A549 (cell line): ENCODE measurements at regions not wholly inside any gene's neighbourhood (a gene's known extent, or its start where the extent isn't known, plus 50 kb on each side); places are given as distances from the start of the nearest gene placed in this dataset.

ENCODE experiments used
- CBX2 ChIP-seq: fragments of 200-600 bp; sonication (generic); IDR thresholded peaks from 2 replicates; pipeline ENCODE4 v1.6.1; 2016; ENCODE audit warnings: low read depth, mild to moderate bottlenecking, borderline replicate concordance
- CTCF ChIP-seq: fragments of >200 bp; sonication (Bioruptor Twin); formaldehyde crosslinking; IDR thresholded peaks from 3 replicates; pipeline ENCODE4 v1.5.1; 2016
- EP300 ChIP-seq, 2 experiments: fragments of >200 bp; sonication (Bioruptor Twin); formaldehyde crosslinking; IDR thresholded peaks; 2 replicates in 1 of 2; 3 replicates in 1 of 2; pipeline ENCODE4 v1.6.1; 2016 to 2017
- ESRRA ChIP-seq: fragments of 150-350 bp; IDR thresholded peaks from 2 replicates; pipeline ENCODE4 v1.6.1; 2014; ENCODE audit warnings: mild to moderate bottlenecking, low read length, borderline replicate concordance
- HMGXB4 ChIP-seq: fragments of 250-450 bp; sonication (Bioruptor Pico); IDR thresholded peaks from 2 replicates; pipeline ENCODE4 v1.5.0; 2021; ENCODE audit warnings: mild to moderate bottlenecking, moderate library complexity, borderline replicate concordance
- TP53 ChIP-seq: fragments of 250-450 bp; sonication (Bioruptor Pico); IDR thresholded peaks from 2 replicates; pipeline ENCODE4 v1.5.0; 2021; ENCODE audit warnings: mild to moderate bottlenecking, moderate library complexity
- USF2 ChIP-seq: fragments of 450-650 bp; IDR thresholded peaks from 2 replicates; pipeline ENCODE4 v1.6.1; 2014; ENCODE audit warnings: antibody characterized with exemption
- ZC3H11A ChIP-seq: fragments of 450-650 bp; IDR thresholded peaks from 2 replicates; pipeline ENCODE4 v1.6.1; 2014; ENCODE audit warnings: antibody characterized with exemption, mild to moderate bottlenecking

DNA sequence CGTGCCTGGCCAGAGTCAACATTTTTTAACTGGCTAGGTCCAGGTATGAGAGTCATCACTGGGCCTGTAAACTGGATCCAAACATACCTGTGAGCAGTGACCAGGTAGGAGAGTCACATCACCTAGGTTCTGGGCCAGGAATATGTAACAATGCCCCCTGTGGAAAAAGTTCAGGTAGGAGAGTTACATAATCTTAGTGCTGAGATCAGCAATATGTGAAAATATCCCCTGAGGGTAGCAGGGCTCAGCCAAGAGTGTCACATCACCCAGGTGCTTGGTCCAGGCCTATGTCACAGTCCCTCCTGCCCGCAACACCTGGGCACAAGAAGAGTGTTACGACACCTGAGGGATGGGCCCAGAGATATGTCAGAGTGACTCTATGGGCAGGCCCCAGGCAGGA, 2104.7 kb downstream of the TP53TG3F start:
- TF ChIP-seq CTCF = no peak
- no peak for TF ChIP-seq ESRRA
- no peak for TF ChIP-seq EP300 (IDR thresholded peaks at IDR 0.05)
- no peak for TF ChIP-seq TP53 (CRISPR knock-in tag)
- TF ChIP-seq HMGXB4 = no peak
- no peak for TF ChIP-seq CBX2
- TF ChIP-seq ZC3H11A = no peak
- TF ChIP-seq USF2 = no peak
